HG02981 (cell line): ENCODE measurements at regions not wholly inside any gene's neighbourhood (a gene's known extent, or its start where the extent isn't known, plus 50 kb on each side); places are given as distances from the start of the nearest gene placed in this dataset.

Experiments
- ATAC-seq: cut with Tn5 transposase; IDR thresholded peaks from one replicate; pipeline ENCODE4 v1.9.1; 2021; ENCODE audit warnings: mild to moderate bottlenecking, moderate library complexity; ENCODE audit not compliant: unreplicated experiment

DNA sequence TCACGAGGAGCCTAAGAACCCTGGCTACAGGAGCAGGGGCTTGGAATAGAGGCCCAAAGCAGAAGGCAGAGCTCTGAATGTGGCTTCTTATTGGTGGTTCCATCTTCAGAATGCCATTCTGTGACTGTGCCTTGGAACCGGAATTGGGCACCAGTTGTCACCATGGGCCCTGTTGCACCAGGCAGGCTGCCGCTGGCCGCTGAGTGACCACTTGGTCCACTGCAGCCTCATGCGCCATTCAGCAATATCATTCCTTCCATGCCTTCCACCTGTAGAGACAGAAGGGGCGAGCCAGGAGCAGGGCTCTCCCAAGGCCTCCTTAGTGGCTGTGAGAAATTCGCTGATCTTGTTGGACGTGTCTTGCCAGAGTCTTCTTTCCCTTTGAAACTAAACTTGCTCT, 270.3 kb upstream of the CHD6 start:
- ATAC-seq = no peak

DNA sequence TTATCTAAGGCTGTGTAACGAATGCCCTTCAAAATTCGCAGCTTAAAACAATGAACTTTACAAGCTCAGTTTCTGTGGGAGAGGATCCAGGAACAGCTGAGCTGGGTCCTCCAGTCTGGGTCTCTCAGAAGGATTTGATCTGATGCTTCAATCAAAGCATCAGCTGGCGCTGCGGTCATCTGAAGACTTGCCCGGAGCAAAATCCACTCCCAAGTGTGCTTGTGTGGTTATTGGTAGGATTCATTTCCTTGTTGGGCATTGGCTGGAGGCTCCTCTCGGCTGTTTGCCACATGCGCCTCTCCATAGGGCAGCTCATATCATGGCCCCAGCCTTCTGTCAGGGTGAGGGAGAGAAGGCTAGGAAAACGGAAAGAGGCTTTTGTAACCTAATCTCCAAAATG, 269.3 kb upstream of the CHD6 start:
- no peak for ATAC-seq

DNA sequence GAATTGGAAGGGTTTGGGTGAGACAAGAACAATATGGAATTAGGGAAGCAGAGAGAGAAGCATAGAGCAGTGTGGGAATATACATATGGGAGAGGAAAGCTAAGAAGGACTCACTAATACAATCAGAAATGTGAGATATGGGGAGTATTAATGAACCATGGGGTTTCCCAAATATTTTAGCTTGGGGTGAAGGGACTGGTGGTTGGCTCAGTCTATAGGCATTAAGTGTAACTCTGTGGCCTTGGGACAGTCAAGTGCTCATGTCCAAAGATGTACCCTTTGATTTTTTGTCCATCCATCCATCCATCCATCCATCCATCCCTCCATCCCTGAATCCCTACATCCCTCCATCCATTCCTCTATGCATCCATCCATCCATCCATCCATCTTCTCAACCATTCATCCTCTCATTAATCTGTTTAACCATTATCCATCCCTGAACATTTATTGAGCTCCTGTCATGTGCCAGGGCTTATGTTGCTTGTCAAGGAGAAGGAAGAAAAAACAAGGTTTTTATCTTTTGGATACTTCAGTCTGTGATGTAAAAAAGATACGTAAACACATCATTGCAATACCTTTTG, 263.4 kb upstream of the CHD6 start:
- ATAC-seq = no peak

DNA sequence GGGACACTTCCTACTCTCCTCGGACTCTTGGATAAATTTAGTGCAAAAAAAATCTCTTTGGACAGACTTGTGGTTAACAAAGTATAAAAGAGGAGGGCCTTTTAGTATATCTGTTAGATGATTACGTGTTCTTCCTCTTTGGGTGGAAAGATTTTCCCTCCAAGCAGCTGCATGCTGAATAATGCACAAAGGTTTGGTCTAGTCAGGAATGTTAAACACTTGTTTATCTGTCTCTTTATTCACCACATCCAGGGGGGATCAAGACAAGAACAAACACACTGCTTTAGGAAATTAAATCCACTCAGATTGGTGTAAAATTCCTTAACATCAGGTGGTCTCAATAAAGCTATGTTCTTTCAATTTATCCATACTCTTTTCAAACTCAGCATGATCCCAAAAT, 260.9 kb upstream of the CHD6 start:
- no peak for ATAC-seq

DNA sequence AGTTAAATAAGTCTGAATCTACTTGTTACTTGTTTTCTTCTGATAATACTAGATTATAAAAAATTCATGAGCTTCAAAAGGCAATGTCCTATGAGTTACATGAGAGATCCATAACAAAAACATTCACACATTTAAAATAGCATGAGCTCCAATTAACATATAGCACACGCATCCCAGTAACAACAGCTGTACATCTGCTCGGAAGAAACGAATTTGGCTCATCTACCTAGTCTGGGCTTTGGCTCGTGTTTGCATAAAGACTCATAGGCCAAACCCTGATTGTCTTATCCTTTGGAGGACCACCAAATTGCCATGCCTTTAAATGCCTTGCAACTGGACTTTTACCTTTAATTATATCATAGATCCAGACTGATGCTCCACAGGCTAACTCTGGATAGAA, 259.7 kb upstream of the CHD6 start:
- ATAC-seq = no peak

DNA sequence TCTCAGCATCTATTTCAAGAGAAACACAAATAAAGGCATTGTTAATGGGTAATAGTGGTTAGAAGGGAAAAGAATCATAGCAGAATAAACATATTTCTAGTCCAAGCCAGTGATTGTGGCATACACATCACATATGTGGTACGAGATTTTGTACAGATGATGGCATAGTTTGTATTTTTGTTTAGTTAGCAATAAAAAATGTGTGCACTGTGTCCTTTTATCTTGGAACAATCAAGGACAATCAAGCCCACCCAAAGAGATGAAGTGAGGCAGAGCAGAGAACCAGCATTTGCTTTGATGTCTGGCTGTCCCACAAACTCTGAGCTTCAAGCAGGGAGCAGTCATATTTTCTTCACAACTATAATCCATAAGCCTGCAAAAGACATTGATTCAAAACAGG, 256.5 kb upstream of the CHD6 start:
- no peak for ATAC-seq

DNA sequence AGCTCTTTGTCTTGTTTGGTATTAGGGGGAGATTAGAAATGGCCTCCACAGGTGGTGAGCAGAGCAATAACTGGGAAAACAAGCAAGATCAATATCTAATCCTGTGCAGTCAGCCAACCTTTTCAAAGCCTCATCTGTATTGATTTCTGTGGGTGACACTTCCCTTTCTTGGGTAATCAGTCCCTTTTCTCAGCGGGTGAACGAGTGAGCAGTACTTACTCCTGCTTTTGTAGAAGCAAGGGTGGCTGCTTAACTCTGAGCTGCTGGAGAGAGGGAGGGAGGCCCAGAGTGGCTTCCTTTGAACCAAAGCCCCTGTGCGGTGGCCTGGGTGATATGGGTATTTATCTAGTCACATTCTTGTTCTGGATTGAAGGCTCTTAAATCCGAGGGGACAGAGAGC, 254.8 kb upstream of the CHD6 start:
- ATAC-seq = no peak

DNA sequence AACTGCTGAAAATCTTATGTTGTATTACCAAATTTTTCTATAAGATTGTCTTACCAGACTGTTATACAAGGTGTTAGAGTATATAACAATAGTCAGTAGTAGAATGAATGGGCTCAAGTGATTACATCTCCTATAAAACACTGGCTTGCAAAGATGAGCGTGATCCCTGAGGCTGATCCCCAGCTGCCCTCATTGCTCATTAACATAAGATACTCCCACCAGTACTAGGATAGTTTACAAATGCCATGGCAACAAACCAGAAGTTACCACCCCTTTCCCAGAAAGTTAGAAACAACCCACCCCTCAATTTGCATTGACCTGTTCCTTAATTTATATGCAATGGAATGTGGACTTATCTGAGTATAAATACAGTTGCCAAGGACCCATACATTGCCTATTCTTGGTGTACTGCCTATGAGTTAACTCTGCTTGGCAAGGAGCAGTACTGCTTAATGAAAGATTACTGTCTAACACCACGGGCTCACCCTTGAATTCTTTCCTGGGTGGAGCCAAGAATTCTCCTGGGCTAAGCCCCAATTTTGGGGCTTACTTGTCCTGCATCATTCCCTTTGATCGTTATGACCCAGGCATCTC, 252.8 kb upstream of the CHD6 start:
- ATAC-seq = no peak

DNA sequence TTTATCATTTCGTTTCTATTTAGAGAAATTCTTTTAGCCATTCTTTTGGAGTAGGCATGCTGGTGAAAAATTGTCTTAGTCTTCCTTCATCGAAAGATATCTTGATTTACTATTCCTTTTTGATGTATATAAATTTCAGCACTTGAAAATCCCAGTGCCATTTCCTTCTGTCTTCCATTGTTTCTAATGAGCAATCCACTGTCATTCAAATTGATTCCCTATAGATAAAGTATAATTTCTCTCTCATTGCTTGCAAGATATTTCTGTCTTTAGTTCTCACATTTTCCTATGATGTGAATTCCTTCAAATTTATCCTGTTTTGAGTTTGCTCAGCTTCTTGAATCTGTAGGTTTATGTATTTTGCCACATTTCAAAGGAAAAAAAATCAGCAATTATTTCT, 251.1 kb upstream of the CHD6 start:
- ATAC-seq = no peak

DNA sequence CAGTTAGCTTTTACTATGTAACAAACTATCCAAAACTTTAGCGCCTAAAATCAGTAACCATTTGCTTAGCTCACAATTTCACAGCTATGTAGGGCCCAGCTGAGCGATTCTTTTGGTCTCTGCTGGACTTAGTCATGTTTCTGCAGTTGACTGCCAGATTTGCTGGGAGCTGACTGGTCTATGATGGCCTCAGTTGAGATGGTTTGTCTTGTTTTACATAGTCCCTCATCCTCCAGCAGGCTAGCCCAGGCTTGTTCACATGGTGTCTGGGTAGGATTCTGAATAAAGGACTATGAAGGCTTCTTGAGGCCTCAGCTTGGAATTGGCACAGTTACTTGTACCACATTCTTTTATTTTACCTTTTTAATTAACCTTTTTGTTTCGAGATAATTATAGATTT, 247.8 kb upstream of the CHD6 start:
- ATAC-seq = no peak

DNA sequence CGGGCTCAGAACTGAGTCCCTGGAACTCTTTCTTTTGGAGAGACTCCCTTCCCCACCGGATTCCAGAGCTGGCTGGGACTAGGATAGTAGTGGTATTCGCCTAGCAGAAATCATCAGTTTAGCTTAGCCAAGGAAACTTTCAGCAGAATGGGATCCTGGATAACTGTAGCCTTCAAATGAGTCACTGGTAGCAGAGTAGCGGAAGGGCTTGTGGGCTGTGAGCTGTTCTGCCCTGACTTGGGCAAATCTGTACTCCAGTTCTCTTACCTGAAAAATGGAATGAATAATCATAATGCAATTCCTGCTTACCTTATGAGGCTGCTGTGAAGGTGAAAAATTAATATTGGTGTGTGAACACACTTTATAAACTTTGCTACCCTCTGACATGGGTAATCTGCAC, 244.3 kb upstream of the CHD6 start:
- no peak for ATAC-seq

DNA sequence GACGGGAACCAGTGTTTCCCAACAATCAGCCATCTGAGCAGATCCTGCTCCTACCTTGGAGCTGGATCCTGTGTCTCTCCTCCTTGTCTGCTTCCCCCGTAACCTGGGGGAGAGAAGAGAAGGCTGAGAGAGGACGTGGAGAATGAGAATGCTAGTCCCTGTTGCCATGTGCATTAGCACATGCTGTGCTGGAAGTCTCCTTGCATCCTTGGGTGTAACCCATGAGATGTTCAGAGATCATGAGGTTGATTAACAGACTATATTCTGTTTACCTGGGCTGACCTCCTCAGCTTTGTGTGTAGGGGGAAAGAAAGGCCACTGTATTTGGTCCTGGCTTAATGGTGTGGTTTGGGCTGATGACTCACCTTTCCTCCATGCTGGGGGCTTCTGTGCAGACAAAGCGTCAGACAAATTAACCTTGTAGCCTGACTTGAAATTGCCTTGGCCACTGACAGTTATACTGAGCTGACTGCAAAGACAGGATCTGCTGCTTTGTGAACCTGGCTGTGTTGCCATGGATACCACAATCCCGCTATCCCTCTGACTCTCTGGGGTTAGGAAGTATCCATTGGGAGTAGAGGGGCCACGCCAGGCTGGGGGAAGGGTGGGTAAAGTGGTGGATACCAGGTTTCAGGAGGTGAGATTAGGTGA, 243.7 kb upstream of the CHD6 start:
- ATAC-seq = no peak

DNA sequence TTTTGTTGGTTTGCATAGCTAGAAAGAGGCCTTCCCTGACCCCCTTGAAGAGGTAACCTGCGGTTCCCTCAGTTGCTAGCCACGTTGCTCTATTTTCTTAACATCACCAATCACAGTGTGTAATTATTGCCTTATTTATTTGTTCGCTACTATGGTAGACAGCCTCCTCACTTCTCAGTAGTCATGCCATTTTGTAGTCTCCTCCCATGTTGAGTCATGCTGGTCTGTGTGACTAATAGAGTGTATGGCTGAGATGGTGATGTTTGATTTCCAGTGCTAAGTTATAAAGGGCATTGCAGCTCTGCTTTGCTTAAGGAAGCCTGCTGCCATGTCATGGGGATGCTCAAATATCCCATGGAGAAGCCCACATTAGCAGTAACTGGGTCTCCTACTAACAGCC, 236.6 kb upstream of the CHD6 start:
- ATAC-seq = no peak

DNA sequence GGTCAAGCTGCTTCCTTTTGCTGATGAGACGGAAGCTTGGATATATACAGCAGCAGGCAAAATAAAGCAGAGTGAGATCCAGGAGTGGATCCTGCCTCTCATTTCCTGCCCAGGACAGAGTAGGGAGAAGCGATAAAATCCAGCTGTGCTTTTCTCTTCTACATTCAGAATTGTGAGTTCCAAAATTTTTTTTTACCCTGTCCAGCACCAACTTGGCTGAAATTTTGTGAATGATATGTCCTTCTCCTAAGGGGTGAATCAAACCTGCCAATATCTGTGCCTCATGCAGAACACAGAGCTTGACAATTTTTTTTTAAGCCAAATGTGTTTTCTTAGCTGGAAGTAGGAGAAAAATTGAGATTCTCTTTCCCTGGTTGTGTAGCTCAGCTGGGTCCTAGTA, 235.6 kb upstream of the CHD6 start:
- no peak for ATAC-seq

DNA sequence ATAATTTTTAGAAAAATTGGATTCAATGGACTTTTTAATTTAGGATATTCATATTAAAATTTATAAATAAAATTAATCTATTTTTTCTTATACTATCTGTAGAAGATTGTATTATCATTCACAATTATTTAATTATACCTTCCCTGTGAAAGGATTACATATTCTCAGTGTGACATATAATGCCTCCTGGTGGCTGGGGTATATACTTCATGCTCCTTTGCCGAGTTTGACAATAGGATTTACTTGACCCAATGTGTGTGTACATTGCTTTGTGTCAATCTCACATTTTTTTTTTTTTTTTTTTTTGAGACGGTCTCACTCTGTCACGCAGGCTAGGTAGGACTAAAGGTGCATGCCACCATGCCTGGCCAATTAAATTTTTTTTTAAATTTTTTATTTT, 230.0 kb upstream of the CHD6 start:
- no peak for ATAC-seq

DNA sequence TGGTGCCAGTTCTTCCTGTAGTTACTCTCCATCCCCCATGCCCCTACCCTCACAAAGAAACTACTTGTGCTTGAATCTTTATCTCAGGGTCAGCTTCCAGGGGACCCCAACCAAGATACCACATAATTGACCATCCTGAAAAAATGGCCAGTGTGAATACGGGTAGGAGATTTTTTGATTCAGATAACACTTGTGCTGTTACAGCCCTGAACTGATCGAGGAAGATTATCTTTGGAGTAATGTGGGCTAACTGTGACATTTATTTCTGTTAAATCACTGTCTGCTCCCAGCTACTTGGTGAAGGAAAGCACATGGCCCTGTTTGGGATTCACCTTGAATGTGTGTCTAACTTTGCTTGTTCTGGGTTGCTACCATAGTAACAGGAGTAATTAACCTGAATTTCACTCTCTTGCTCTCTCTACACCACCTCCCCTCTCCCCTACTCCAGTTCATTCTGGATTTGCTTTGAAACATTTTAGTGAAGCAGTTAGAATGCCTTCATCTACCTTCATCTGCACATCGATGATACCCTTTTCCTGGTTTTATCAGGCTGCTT, 219.6 kb upstream of the CHD6 start:
- ATAC-seq = no peak

DNA sequence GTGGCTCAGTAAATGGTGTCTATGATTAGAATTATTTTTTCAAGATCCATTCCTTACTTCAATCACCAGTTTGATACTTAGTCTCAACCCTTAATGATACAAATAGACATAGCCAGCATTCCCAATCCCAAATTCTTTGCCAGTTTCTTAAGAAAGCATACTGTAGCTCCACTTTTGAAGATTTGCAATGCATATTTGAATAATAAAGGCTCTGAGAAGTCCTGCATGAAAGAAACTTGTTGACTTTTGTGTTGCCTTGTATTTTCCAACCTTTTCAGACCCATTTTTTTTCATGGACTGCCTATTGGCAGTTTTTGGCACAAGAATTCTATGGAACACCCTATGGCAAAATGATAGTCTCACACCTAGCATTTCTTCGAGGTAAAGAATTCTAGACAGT, 215.6 kb upstream of the CHD6 start:
- ATAC-seq = no peak

DNA sequence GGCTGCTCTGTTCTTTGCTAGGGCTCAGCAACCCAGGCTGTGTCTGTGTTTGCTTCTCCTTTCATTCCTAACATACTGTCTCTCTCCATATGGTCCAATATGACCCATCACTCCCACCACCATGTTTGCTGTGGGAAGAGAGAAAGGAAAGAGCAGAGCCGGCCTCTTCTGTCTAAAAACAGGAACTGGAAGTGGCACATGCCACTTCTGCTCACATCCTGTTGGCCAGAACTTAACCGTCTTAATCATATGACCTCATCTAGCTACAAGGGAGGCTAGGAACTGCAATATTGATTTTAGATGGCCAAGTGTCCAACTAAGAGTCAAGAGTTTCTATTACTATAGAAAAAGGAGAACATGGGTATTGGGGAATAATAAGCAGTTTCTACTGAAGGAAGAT, 212.5 kb upstream of the CHD6 start:
- ATAC-seq = no peak

DNA sequence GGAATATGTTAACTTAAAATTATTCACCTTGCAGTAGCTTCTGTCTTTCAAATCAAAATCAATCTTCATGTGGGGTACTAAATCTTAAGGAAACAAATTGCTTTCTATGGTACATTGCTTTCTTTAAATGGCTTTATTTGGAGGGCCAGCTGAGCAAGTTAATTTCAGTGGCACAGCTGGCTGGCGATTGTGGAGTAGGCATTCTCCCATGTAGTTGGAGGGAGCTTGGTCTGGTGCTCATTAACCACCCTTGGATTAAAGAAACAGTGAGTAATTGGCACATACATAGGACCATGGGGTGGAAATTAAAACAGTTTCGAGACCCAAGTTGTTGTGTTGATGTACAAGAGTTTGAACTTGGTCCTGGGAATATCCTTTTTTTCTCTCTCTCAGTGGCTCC, 201.3 kb upstream of the CHD6 start:
- ATAC-seq = no peak

DNA sequence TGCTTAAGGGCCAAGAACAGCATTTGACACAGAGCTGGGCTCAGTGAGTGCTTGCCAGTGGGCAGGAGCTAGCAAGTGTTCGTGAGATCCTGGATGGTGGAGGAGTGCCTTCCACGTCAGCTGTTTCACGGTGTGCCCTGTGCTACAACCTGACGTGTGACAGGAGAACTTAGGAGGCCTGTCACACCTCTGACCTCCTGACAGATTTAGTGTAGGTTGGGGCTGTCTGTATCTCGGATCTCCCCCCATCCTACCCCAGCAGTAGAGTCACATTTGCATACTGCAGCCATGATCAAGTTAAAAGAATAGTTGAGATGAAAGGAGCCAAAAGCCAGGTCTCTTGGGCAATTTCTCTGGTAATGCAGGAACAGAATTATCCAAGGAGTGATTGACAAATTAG, 200.8 kb upstream of the CHD6 start:
- ATAC-seq = no peak

DNA sequence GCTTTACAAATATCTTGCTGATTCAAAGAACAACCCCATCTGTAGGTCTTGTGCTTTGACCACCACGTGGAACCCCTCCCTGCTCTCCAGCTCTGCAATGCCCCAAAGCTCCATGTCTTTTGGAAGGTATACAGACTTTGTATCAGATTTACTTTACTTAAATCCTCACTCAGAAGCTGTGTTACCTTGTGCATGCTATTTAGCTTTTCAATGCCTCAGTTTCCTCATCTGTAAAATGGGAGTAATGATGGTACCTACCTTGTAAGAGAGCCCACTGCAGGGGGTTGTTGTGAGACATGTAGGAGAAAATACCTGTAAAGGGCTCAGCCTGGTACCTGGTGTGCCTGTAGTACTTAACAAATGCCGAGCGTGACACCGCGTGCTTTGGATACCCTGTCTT, 200.2 kb upstream of the CHD6 start:
- ATAC-seq = no peak

DNA sequence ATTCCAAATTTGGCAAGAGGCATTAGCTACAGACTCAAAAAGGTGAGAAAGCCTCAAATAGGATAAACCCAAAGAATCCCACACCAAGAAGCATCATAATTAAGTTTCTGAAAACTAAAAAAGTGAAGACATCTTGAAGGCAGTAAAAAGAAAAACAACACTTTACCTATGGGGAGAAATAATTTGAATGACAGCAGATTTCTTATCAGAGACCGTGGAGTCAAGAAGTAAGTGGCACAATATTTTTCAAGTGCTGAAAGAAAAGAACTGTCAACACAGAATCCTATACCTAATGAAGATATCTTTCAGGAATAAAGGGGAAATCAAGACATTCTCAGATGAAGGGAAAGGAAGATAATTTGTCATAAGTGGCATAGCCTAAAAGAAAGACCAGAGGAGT, 193.3 kb upstream of the CHD6 start:
- ATAC-seq = no peak

DNA sequence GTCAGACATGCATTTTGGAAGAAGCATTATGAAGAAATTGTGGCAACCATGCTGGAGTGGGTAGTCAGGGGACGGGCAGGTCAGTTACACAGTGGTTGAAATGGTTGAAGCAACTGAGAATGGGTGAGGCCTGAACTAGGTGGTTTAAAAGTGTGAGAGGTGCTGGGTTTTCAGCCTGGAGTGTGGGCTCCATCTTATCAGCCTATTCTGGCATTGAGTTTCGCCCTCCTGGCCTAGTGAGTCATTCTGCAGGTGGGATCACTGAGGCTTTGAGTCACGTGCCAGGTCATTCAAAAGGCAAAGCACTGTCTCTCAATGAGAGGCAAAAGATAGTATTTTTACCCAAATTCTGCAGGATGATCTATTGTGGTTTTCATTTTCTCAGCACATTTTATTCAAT, 181.9 kb upstream of the CHD6 start:
- ATAC-seq = no peak
